Activated CD4-positive, alpha-beta T cell treated with anti-CD3 and anti-CD28 coated beads, Interleukin-2, Interleukin-4, amounts not matched to agents 100 ng/mL and 50 ng/mL, durations not matched to agents 16 hours and 8 hours (primary cell): ENCODE measurements at regions not wholly inside any gene's neighbourhood (a gene's known extent, or its start where the extent isn't known, plus 50 kb on each side); places are given as distances from the start of the nearest gene placed in this dataset.

Experiments
- DNase-seq: peaks from one replicate; pipeline ENCODE4 v3.0.0-alpha.2; 2020; ENCODE audit warnings: low spot score

DNA sequence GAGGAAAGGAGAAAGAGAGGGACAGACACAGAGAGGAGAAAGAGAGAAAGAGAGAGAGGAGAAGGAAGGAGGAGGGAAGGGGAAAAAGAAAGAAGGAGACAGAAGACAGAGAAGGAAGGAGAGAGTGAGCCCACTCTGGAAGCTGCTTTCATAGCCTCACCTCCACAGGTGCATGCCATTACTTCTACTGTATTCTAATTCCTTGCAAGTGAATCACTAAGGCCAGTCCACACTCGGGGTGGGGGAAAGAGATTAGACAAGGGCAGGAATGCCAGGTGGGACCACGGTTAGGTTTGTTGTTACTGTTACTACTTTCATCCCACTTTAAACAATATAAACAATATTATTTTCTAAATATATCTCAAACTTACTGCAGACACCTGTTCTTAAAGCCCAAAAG is 684.5 kb upstream of the ARGLU1 start:
- no peak for DNase-seq

DNA sequence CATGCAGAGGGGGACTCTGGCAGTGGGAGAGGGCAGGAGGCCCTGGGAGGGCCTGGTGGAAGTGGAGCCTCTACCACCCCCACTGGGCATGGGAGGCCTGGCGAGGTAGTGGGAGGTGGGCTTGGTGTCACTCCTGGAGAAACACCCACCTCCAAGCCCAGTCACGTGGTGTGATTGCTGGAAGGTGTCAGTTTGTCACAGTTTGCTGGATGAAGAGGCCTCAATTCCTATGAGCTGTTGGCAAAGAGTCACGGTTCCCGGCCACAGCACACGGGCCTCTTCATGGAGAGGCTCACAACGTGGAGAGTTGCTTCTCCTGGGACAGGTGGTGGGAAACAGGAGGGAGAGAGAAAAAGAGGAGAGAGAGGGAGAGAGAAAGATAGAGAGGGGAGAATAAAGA is 684.1 kb upstream of the ARGLU1 start:
- DNase-seq, result no peak

DNA sequence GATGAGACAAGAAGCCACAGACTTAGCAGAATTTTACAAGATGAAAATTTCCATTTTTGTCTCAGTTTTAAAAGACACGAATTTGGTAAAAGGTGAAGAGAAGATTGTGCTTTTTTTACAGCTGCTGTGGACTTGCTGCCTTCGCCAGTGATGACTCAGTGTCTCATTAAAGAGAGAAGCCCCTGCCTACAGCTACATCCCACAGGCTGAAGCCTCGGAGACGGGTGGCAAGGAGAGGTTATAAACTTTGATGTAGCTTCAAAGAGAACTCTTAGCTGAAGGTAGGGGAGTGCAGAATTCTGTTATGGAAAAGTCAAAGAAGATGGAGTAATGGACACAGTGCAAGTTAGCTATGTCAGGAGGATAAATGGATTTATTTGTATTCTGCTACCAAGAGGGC is 683.4 kb upstream of the ARGLU1 start:
- no peak for DNase-seq

DNA sequence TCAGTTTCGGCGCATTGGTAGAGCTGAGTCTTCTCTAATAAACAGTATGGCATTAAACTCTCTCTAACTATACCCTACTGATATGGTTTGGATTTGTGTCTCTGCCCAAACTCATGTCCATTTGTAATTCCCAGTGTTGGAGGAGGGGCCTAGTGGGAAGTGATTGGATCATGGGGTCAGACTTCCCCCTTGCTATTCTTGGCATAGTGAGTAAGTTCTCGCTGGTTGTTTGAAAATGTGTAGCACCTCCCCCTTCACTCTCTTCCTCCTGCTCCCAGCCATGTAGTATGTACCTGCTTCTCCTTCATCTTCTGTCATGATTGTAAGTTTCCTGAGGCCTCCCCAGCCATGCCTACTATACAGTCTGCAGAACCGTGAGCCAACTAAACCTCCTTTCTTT is 682.7 kb upstream of the ARGLU1 start:
- no peak for DNase-seq

DNA sequence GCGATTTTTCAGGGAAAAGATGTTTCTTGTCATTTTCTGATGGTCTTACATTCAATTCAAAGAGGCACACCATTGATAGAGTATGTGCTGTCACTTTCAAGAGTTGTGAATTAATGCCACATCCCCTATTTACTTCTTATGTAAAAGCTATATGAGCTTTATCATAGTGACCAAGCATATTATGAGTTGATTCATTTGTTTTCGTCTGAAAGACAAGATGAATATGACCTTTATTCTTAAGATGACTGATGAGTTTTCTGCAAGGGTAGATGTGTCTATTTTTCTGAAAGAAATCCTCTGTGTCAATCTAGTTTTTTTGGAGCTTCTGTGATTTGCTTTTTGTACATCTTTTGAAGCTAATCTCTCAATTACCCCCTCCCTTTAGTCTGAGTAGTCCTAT is 676.3 kb upstream of the ARGLU1 start:
- no peak for DNase-seq

DNA sequence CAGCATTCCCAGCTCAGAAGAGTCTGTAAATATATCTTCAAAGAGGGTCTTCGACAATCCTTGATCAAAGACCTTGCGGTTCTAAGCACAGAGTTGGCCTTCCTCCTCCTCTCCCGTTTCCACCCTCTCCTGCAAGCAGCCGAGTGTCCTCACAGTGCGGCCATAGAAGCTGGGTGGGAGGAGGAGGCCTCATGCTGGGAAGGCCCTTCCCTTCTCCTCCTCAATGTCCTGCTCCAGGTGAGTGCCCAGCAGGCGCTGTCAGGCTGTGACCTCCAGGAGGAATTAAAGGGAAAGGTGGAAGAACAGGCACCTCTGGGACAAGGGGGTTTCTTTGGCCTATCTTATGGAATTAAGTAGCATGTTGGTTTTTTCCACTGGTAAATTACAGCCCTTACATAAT is 674.2 kb upstream of the ARGLU1 start:
- no peak for DNase-seq

DNA sequence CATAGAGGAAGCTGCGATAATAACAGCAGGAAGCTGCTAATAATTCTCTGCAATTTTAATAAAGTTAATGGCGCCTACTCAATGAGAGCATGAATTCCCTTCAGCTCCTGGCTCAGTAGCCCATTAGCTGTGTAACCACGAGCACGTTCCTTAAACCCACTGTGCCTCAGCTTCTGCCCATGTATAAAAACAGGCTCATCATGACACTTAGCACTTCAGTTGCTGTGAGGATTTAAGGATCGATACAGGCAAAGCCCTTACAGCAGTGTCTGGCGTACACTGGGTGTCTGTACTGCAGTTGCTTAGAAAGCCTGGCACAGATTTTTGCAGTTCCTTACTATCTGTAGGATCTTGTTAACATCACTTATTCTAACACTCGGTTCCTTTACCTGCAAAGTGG is 673.4 kb upstream of the ARGLU1 start:
- no peak for DNase-seq

DNA sequence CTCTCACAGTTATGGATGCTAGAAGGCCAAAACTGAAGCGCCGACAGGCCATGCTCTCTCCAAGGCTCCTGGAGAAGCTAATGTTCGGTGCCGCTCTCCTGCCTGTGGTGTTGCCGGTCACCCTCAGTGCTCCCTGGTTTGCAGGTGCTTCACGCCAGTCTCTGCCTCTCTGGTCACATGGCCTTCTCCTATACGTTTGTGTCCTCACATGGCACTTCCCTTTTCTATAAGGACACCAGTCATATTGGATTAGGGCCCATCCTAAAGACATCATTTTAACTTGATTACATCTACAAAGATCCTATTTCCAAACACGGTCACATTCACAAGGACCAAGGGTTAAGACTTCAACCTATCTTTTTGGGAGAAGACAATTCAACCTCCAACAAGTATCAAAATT is 671.3 kb upstream of the ARGLU1 start:
- DNase-seq, result no peak

DNA sequence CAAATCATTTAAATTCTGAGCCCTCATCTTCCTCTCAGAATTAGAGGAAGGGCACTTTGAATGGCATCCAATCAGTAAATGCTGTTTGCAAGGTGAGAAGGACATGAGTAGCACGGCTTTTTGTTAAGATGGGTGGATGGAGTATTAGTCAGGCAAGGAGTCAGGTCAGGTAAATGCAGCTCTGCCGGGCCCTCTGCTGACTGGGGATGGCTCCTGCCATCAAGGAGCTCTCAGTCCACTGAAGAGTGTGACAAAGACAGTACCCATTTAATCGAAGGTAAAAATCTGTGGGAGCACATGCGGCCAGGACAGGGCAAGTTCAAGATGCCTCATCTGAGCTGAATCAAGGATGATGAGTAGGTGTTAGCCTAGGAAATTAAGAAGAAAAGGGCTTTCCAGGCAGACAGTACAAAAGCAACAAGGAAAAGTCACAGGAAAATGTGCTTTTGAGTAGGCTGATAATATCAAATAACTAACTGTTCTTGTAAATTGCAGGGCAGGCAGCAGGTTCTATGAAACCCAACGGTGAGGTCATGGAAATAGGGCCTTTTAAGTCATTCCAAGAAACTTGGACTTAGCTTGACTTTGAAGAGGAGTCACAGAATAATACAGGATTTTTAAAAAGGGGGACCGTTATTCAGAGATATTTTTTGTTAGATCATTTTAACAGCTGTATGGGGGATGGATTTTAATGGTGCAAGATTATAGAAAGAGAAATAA is 670.5 kb upstream of the ARGLU1 start:
- DNase-seq, result no peak

DNA sequence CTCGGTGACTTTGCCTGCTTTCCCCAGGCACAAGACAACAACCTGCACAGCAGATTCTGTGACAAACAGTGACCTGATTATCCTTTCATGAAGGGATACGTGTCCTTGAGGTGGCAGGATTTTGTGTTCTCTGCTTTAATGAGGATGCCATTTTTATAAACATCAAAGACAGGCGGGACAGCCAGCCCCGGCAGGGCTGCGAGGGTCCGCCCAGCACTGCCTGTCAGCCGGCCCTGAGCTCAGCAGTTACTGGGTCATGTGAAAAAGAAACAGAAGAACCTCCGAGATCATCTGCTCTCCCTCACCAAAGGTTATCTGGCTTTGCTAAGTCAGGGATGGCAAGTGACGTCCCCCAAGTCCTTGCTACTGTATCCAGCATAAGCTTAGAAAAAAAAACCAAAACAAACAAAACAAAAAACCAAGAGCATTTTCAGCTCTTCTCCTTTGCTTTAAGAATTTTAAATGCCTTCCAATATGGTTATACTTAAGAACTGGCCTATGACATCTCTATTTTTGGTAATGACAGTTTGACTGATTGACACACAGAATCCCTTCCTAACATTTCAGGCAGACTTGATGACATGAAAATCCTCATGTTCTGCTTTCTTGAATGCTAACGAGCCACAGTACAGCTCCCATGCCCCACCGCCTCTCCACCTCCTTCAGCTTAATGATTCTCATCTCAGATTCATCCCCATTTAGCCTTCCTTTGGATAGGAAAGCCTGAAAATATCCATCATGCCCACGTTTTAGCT is 666.6 kb upstream of the ARGLU1 start:
- DNase-seq, result no peak

DNA sequence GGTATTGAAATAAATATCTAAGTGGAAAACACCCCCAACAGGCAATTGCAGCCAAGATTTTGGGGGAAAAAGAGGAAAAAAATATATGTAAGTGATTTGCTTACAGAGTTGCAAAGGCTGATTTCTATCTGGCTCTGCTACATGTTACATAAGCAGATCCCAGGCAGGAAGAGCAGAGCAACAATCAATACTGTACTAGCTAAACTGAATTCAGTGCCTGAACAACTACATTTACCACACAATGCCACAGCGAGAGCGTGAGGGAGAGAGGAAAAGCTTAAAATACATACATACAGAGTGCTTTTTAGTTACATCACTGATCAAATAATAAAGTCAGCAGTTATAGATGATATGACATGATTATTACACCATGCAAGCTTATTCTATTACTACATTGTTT is 665.6 kb upstream of the ARGLU1 start:
- no peak for DNase-seq

DNA sequence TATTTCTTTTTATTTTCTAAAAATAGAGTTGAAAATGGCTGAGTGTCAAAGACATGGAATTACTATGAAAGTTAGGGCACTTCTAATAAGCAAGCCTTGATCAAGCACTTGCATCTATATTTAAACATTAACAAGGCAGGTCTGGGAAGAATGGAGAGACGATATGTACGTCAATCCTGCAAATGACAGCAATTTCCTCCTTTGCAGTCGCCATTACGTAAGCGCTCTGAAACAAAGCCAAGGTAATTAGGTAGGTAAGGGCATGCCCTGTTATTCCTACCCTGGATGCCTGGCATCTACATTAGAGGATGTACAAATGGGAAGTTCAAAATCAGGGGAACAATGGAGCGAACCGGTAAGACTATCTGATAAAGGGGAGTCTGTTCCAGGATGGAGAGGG is 664.0 kb upstream of the ARGLU1 start:
- DNase-seq, result no peak

DNA sequence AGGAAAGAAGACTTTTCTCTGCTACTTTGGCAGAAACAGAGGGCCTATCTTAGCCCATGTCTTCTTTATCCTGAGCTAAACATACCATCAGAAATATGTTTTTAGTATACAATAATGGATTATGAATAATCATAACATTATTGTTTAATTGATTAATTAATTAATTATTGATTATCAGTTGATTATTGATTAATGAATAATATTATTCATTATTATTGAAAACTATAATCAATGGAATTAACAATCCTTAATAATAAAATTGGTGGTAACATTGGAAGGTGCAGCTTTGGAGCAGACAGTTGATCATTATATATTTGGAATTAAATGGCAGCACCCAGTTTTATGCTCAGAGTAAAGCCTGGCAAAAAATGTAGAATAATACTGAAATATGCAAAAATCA is 655.9 kb upstream of the ARGLU1 start:
- DNase-seq, result no peak

DNA sequence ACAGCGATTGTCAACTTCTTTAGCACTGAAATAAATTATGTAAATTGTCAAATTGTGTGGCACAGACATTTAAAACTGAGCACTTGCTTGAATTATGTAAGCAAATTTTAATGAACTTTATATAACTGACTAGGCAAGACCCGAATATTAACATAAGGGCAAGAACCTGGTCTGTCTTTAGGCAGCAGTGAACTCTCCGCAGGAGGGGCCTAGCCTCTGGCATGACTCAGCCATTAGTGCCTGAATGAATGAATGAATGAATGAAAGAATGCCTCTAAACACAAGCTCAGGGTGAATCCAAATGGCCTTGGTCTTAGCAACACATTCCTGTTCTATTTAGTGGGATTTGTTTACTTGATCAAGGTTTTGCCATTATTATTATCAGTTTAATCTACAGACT is 654.7 kb upstream of the ARGLU1 start:
- DNase-seq, result no peak

DNA sequence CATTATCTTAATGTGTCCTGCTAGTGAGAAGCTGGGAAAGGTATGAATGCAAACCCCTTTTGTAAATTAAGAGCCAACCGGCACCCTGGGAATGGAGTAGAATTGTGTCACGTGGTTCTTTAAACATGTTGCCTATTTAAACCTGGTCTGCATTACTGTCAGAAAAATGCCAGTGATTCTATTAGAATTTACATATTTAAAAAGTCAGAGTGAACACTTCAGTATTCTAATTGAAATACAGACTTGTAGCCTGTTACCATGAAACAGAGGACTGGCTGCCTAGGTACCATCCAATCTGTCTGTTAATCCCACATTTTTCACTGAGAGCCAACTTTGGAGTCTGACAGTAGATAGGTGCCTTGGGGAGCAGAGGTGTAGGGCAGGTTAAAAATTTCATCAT is 652.3 kb upstream of the ARGLU1 start:
- DNase-seq, result no peak

DNA sequence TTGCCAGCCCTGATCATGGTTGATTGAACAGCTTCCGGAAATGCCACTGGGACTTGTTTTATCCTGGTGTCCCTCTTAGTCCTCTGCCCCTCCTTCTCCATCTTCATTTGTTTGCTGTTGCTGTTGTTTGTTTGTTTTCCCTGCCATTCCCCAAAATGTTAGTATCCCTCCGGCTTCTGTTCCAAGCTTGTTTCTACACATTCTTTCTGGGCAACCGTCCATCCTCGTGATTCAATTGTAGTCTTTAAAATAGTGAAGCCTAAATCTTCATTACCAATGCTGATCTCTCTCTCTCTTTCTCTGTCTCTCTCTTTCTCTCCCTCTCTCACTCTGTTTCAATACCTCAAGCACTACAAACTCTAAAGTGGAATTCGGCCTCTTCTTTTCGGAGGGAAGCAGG is 649.3 kb upstream of the ARGLU1 start:
- DNase-seq, result no peak

DNA sequence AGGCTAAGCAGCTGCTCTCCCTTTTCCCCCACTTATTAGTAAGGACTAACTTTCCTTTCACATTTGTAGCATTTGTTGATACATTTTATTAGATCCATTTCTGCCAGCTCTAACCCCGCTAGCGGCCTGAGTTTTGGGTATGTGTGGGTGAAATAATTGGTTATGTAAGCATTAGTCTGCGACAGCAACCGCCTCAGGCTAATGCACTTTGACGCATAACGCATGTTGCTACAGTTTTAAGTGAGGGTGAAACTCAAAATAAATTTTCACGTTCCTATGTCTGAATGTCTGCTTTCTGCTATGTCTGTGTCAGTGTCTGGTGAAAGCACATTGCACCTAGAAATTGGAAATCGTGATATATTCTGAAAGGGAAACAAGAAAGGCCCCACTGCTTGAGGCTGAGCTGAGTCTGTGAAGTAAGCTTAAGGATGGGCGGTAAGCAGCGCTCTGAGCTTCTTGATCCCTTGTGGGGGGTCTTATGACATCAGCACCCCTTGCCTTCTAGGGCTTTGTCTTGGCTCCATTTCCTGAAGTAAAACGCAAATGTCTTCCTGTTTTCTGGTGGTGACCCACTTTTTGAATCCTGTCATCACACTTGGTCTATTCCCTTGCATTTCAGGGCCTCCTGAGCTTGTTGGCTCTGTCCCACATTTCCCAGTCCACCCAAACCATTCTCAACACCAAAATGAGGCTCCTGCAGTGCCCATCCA is 648.3 kb upstream of the ARGLU1 start:
- no peak for DNase-seq

DNA sequence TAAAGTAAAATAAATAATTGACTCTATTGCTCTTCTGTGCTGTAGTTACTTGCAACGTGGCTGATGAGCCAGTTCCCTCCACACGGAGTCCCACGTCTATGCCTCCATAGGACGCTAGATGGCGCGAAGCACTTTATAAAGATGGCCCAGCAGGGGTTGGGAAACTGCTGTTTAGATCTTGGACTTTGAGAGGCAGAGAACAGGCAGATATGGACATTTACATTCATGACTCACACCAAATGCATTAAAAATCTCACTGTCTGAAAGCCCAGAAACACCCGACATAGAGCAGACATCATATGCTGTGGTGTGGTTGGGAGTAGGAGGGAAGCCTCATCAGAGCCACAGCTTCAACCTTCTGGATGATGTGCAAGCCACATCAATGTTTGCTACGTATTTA is 643.1 kb upstream of the ARGLU1 start:
- DNase-seq, result peak; percentile 62

DNA sequence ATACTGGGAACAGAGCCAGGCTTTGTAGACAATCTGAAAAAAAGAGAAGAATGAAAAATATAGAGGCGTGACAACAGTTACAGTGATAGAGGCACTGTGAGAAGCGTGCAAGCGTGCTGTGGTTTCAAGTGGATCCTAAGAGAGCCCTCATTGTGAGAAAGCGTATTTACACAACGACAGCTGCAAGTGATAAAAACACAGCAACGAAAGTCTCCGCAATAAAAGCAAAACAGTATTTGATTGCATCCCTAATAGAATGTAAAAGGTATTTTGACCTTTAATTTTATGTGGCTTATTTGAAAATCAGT is 642.7 kb upstream of the ARGLU1 start:
- DNase-seq, result no peak

DNA sequence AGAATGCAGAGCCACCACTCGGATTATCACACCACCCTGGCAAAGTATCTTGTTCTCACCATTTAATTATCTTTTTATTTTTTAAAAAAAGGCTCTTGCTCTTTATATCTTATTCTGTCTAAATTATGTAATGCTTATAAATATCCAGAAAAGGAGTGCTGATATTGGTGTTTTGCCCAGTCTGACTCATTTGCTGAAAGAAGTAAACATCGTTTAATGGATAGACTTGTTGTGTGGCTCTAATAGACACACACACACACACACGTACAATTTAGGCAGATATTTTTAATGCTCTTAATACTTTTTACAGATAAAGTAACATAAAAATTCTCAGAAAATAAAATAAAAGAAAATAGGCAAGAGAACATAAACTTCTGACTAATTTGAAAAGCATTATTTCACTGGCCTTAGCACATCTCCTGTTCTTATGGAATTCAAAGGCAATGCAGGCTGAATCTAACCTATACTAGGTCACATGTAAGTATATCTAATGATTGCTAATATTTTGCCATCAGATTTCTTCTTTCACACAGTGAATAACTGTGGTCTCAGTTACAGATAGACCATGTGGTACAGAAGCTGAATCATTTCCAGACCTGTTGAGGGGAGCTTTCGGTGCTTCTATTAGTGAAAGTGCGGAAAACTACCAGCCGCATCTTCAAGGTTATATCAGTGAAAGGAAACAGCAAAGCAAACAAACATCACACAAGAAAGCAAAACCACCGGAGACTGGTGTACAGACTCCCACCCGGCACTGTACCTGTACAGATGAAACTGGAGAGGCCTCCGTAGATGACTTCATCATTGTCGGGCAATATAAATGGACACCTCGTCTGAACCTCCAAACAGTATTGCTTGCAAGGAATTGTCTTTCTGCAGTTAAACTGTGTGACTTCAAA is 642.1 kb upstream of the ARGLU1 start:
- no peak for DNase-seq

DNA sequence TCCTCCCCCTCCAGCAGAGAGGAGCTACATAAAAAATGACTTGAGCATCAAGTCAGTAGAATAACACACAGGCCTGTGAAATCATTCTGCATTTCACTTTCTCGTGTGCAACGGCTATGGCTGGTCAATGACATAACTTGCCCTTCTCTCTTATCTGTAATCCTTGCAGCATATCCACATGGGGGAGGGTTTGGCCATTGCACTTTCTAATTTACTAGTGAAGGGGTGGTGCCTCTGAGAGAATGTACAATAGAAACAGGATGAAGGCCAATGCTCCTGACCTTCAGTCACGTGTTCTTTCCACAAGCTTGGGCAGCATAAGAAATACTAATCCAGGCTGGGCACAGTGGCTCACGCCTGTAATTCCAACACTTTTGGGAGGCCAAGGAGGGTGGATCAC is 641.0 kb upstream of the ARGLU1 start:
- no peak for DNase-seq

DNA sequence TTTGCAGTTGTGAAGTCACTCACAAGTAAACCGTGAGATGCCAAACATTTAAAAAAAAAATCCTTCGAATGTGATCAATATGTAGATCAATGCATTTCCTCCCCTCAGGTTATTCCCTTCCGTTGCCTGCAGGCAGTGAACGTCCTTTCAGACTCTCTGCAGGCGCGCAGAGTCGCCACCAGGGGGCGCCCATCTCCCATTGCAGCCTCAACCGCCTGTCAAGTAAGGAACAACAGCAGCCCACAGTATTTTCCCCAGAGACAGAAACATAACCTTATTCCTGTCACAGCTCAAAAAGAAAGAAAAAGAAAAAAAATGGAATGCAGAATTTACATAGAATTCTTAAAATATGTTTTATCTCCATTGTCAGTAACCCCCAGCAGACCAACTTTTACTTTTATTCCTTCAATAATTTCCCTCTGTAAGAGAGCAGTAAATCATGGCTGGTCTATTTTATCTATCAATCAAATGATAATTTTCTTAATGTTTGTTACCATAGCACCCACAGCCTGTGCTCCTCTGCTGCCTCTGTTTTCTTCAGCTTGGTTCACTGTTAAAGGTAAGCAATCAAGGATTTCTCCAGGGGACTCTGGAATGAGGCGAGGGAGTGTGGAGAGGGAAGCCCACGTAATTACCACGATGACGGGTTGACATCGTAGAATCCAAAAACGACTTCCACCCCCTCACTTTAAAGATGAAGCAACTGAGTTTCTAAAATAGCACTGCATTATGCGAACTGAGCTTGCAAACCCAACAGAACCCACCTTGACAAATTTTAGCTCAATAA is 637.6 kb upstream of the ARGLU1 start:
- DNase-seq, result peak; percentile 60
